ENCODE measurements at regions not wholly inside any gene's neighbourhood (a gene's known extent, or its start where the extent isn't known, plus 50 kb on each side); places are given as distances from the start of the nearest gene placed in this dataset.

DNA sequence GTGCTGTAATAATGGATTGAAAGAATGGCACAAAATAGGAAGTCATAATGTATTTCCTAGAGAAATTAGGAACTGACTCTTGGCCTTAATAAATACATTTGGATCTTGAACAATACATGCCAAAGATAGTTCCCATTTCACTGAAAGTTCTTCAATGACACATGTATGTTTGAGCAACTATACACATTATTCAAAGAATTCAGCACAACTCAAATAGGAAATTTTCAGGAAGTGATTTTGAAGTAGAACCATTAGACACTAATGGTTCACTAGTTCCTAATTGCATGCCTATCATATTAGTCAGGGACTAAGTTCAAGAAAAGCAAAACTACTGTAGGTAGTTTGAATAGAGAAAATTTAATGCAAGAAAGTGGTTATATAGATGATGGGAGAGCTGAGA lies 404.7 kb downstream of the LMO4 start:
- ATAC-seq (no peak), DNase-seq (no peak)
- Mint-ChIP-seq H3K4me1 (ENCODE audit: low read depth) (no peaks in the 10 kb centered on the region), H3K9me3 (no peaks in the 10 kb centered on the region), H3K27me3 (peaks cover 8% of the 10 kb centered on the region), H3K4me3 (no peak overlapping the region), H3K36me3 (ENCODE audit: low read depth) (no peaks in the 10 kb centered on the region), H3K27ac (no peak overlapping the region)
- intact Hi-C loops (cut with micrococcal nuclease) = no loop called here
- POLR2A ChIA-PET = no interaction called here
- TF ChIP-seq, protein P1, sequence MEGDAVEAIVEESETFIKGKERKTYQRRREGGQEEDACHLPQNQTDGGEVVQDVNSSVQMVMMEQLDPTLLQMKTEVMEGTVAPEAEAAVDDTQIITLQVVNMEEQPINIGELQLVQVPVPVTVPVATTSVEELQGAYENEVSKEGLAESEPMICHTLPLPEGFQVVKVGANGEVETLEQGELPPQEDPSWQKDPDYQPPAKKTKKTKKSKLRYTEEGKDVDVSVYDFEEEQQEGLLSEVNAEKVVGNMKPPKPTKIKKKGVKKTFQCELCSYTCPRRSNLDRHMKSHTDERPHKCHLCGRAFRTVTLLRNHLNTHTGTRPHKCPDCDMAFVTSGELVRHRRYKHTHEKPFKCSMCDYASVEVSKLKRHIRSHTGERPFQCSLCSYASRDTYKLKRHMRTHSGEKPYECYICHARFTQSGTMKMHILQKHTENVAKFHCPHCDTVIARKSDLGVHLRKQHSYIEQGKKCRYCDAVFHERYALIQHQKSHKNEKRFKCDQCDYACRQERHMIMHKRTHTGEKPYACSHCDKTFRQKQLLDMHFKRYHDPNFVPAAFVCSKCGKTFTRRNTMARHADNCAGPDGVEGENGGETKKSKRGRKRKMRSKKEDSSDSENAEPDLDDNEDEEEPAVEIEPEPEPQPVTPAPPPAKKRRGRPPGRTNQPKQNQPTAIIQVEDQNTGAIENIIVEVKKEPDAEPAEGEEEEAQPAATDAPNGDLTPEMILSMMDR (IDR thresholded peaks at IDR 0.05) = no peak
- CTCF ChIA-PET = no interaction called here

DNA sequence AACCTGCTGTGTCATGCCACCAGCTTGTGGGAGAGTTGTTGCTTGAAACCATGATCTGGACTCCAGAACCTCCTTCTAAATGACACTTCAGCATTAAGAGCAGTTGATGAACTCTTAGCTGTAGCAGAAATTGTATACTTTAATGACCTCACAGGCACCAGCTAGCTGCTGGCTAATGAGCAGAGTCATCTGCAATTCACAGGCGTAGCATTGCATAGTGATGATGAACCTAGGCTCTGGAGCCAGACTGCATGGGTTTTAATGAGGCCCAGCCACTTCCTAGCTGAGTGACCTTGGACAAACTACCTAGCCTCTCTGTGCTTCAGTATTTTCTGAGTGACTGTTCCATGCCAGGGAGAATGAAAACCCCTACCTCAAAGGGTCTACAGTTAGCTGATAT lies 407.1 kb downstream of the LMO4 start:
- POLR2A ChIA-PET = no interaction called here
- Mint-ChIP-seq H3K4me1 (ENCODE audit: low read depth) (no peaks in the 10 kb centered on the region), H3K27ac (no peak overlapping the region), H3K27me3 (peaks cover 7% of the 10 kb centered on the region), H3K36me3 (ENCODE audit: low read depth) (no peaks in the 10 kb centered on the region), H3K4me3 (no peak overlapping the region), H3K9me3 (no peaks in the 10 kb centered on the region)
- DNase-seq (no peak), ATAC-seq (no peak)
- TF ChIP-seq, protein P1 (IDR thresholded peaks at IDR 0.05) = no peak
- CTCF ChIA-PET = no interaction called here
- intact Hi-C loops (cut with micrococcal nuclease) = no loop called here

DNA sequence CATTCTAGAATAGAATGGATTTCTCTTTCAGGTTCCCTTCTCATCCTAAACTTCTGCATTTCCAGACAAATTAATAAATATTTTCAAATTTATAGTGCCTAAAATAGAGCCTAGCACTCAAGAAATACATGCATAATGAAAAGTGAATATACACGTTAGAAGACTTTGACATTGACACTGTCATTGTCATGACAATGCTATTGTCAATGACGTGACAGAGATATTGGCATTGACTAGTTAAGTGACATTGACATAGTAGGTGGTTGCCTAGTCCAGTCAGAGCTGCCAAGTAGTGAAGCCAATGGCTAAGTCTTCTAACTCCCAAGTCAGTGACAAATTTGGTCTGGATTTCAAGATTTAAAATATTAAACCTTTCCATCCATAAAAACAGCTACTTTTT lies 410.5 kb downstream of the LMO4 start:
- POLR2A ChIA-PET = no interaction called here
- H3K4me1 Mint-ChIP-seq (ENCODE audit: low read depth) = no peaks in the 10 kb centered on the region

DNA sequence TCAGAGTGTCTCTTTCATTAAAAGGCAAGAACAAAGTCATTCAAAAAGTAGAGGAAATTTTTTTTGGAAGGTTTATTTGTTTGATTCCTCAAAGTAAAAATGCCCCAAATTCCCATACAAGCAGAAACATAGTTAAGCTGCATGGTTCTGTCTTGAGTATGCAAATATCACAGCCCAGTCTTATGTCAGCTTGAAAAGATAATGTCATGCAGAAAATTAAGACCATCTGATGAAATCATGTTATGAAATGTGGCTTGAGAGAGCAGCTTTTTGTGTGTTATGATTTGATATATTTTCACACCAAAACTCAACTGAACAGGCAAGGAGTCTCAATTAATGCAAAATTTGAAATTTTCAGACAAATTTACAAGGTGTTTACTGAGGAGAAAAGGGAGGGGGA lies 411.0 kb downstream of the LMO4 start:
- Mint-ChIP-seq H3K4me3 (no peak overlapping the region), H3K27ac (no peak overlapping the region), H3K36me3 (ENCODE audit: low read depth) (no peaks in the 10 kb centered on the region), H3K4me1 (ENCODE audit: low read depth) (no peaks in the 10 kb centered on the region), H3K27me3 (peaks cover 5% of the 10 kb centered on the region), H3K9me3 (no peaks in the 10 kb centered on the region)
- POLR2A ChIA-PET = no interaction called here
- ATAC-seq (no peak), DNase-seq (no peak)
- CTCF ChIA-PET = no interaction called here
- TF ChIP-seq, protein P1 (IDR thresholded peaks at IDR 0.05) = no peak
- intact Hi-C loops (cut with micrococcal nuclease) = no loop called here

More for the DNA sequence above, 410.5 kb downstream of the LMO4 start:
- TF ChIP-seq, protein P1 (IDR thresholded peaks at IDR 0.05) = no peak
- Mint-ChIP-seq H3K4me3 (no peak overlapping the region), H3K27me3 (peaks cover 5% of the 10 kb centered on the region), H3K9me3 (no peaks in the 10 kb centered on the region), H3K36me3 (ENCODE audit: low read depth) (no peaks in the 10 kb centered on the region), H3K27ac (no peak overlapping the region)
- DNase-seq (no peak), ATAC-seq (no peak)
- CTCF ChIA-PET = no interaction called here
- intact Hi-C loops (cut with micrococcal nuclease) = no loop called here

DNA sequence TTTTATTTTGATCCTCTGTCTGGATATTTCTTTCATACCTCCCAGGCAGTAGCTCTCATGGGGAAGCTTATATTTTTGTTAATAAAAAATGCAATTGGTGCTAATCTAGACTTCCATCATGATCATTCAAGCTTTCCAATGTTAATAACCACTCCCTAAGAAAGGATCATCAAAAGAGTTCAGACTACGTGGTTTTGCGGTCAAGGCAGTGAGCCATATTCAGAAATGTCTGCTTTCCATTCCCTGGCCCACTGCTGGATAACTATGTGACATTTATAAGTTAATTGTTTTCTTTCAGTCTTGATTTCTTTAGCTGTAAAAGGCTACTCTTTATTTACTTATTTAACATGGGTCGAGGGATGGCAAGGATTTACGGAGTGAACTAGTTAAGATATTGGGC lies 414.6 kb downstream of the LMO4 start:
- ATAC-seq (no peak), DNase-seq (no peak)
- H3K27me3 Mint-ChIP-seq = peaks cover under 1% of the 10 kb centered on the region
- ChIA-PET CTCF (interaction anchor here (0.9 kb wide), 1 partner anchor 12 kb away, joined by 3 read pairs; no protein-coding TSS in a partner anchor), POLR2A (no interaction called here)
- no peak overlapping the region for H3K4me3 Mint-ChIP-seq
- H3K4me1 Mint-ChIP-seq (ENCODE audit: low read depth) = no peaks in the 10 kb centered on the region
- H3K36me3 Mint-ChIP-seq (ENCODE audit: low read depth) = no peaks in the 10 kb centered on the region
- TF ChIP-seq, protein P1 (IDR thresholded peaks at IDR 0.05) = no peak
- intact Hi-C loops (cut with micrococcal nuclease) = no loop called here
- no peaks in the 10 kb centered on the region for H3K9me3 Mint-ChIP-seq
- H3K27ac Mint-ChIP-seq = no peak overlapping the region

Measured in activated CD8-positive, alpha-beta T cell treated with anti-CD3 and anti-CD28 coated beads for 36 hours (primary cell).